Peyer's patch (tissue), 4 donors: ENCODE measurements at regions not wholly inside any gene's neighbourhood (a gene's known extent, or its start where the extent isn't known, plus 50 kb on each side); places are given as distances from the start of the nearest gene placed in this dataset.

Experiments
- POLR2A ChIP-seq, 2 donors: fragments of 450-650 bp; IDR thresholded peaks; one replicate each; pipeline ENCODE4 v1.5.1; 2017; ENCODE audit warnings: antibody characterized with exemption in 2 of 2, mild to moderate bottlenecking in 2 of 2, moderate library complexity in 2 of 2
- TF ChIP-seq, protein P1 (sequence below), 6 experiments: fragments of 450-650 bp in 4 of 6; fragments of 200-600 bp in 2 of 6; sonication (generic) in 1 of 6; IDR thresholded peaks; one replicate each; pipeline ENCODE4 v1.5.1; 2017 to 2019; ENCODE audit warnings: antibody characterized with exemption in 6 of 6, mild to moderate bottlenecking in 3 of 6, moderate library complexity in 1 of 6

- TF ChIP-seq, protein P1, sequence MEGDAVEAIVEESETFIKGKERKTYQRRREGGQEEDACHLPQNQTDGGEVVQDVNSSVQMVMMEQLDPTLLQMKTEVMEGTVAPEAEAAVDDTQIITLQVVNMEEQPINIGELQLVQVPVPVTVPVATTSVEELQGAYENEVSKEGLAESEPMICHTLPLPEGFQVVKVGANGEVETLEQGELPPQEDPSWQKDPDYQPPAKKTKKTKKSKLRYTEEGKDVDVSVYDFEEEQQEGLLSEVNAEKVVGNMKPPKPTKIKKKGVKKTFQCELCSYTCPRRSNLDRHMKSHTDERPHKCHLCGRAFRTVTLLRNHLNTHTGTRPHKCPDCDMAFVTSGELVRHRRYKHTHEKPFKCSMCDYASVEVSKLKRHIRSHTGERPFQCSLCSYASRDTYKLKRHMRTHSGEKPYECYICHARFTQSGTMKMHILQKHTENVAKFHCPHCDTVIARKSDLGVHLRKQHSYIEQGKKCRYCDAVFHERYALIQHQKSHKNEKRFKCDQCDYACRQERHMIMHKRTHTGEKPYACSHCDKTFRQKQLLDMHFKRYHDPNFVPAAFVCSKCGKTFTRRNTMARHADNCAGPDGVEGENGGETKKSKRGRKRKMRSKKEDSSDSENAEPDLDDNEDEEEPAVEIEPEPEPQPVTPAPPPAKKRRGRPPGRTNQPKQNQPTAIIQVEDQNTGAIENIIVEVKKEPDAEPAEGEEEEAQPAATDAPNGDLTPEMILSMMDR (IDR thresholded peaks at IDR 0.05): no peak
- no peak for TF ChIP-seq POLR2A (IDR thresholded peaks at IDR 0.05)
Observed at GRCh38 chr4:22202246-22202974, 253.8 kb upstream of the KCNIP4 start.
